GM21786 (cell line): ENCODE measurements at regions not wholly inside any gene's neighbourhood (a gene's known extent, or its start where the extent isn't known, plus 50 kb on each side); places are given as distances from the start of the nearest gene placed in this dataset.

Experiments used
- ATAC-seq: cut with Tn5 transposase; IDR thresholded peaks from one replicate; pipeline ENCODE4 v1.9.1; 2021; ENCODE audit not compliant: unreplicated experiment

GRCh38 chr18:66676699-66677098, 72.8 kb upstream of the CDH19 start:
- no peak for ATAC-seq

- no peak for ATAC-seq
These were observed 70.4 kb upstream of the CDH19 start for GRCh38 chr18:66674286-66674685.

- no peak for ATAC-seq
These were observed 64.8 kb upstream of the CDH19 start for GRCh38 chr18:66668706-66669105.

- ATAC-seq = no peak
These were observed 58.7 kb upstream of the CDH19 start for GRCh38 chr18:66662632-66663031.

- no peak for ATAC-seq
These were observed 51.5 kb upstream of the CDH19 start for GRCh38 chr18:66655407-66655806.
